ENCODE measurements at regions not wholly inside any gene's neighbourhood (a gene's known extent, or its start where the extent isn't known, plus 50 kb on each side); places are given as distances from the start of the nearest gene placed in this dataset.

GRCh38 chr5:22998362-22998761, 145.2 kb upstream of the CDH12 start:
- ChIA-PET CTCF (no interaction called here), POLR2A (no interaction called here)
- TF ChIP-seq JUN (IDR thresholded peaks at IDR 0.05; ENCODE audit: borderline replicate concordance, insufficient read depth, insufficient read length, low read depth) (no peak), POLR2AphosphoS5 (IDR thresholded peaks at IDR 0.05; ENCODE audit: insufficient read depth, low read depth, low read length) (no peak), EZH2 (IDR thresholded peaks at IDR 0.05; ENCODE audit: borderline replicate concordance, low read depth, low read length, severe bottlenecking) (no peak), GATA2 (IDR thresholded peaks at IDR 0.05; ENCODE audit: insufficient read depth, insufficient read length, low read depth, low read length) (no peak), CTCF (IDR thresholded peaks at IDR 0.05; ENCODE audit: extremely low read depth in 1 of 2, insufficient read depth in 1 of 2, low read depth in 1 of 2, low read length in 2 of 2) (no peak), POLR2A (IDR thresholded peaks at IDR 0.05; ENCODE audit: low read depth, low read length) (no peak), MYC (IDR thresholded peaks at IDR 0.05; ENCODE audit: low read depth, low read length) (no peak), MAX (IDR thresholded peaks at IDR 0.05; ENCODE audit: insufficient read depth, insufficient read length) (no peak)
- no peak for DNase-seq (ENCODE audit: low read depth, low spot score)
- Histone ChIP-seq H3K79me2 (ENCODE audit: control insufficient read depth, insufficient read depth, low read length) (no peaks in the 10 kb centered on the region), H3K9ac (replicated peaks; ENCODE audit: extremely low read depth, insufficient read depth, low read length) (no peak overlapping the region), H3K4me1 (ENCODE audit: control insufficient read depth, extremely low read depth, insufficient read depth, low read length) (no peaks in the 10 kb centered on the region), H3K9me3 (replicated peaks; ENCODE audit: control insufficient read depth, insufficient read depth, low read length) (no peaks in the 10 kb centered on the region), H3K36me3 (ENCODE audit: control insufficient read depth in 2 of 2, extremely low read depth in 1 of 2, insufficient read depth in 2 of 2, low read length in 2 of 2) (no peaks in the 10 kb centered on the region), H2AFZ (ENCODE audit: low read depth, low read length) (no peak overlapping the region), H3K27ac (ENCODE audit: insufficient read depth, low read depth, low read length) (no peak overlapping the region), H4K20me1 (replicated peaks; ENCODE audit: control insufficient read depth, extremely low read depth, insufficient read depth, low read length) (no peaks in the 10 kb centered on the region), H3K27me3 (ENCODE audit: control insufficient read depth in 2 of 2, insufficient read depth in 2 of 2, low read length in 2 of 2) (no peaks in the 10 kb centered on the region), H3K4me3 (replicated peaks in 1 of 3; ENCODE audit: insufficient read depth in 1 of 3, low read depth in 1 of 3, low read length in 3 of 3) (no peak overlapping the region), H3K9me1 (replicated peaks; ENCODE audit: control insufficient read depth, extremely low read depth, insufficient read depth, low read length) (no peaks in the 10 kb centered on the region), H3K4me2 (ENCODE audit: insufficient read depth, low read length) (no peak overlapping the region)
- no peak for FAIRE-seq
- no TSS peak for BruUV-seq (replicated peaks)
- intact Hi-C loops (cut with micrococcal nuclease) (no loop called here), dilution Hi-C loops (cut with MboI; ENCODE audit: extremely low pct_ligation_motif_present, low sequenced_read_pairs) (no loop called here)
